Mesenchymal stem cell (in vitro differentiated cells and primary cell): ENCODE measurements at regions not wholly inside any gene's neighbourhood (a gene's known extent, or its start where the extent isn't known, plus 50 kb on each side); places are given as distances from the start of the nearest gene placed in this dataset.

Experiments used
- DNase-seq: peaks from one replicate; pipeline ENCODE4 v3.0.0-alpha.2; 2013
- H2AFZ ChIP-seq: one replicate; pipeline ENCODE4 v1.6.1; 2013; ENCODE audit warnings: low read depth, mild to moderate bottlenecking, control low read depth, inconsistent platforms, low read length, moderate library complexity
- H2AK5ac ChIP-seq: 2 replicates; pipeline ENCODE4 v1.6.1; 2013; ENCODE audit warnings: low read length, moderate library complexity, mild to moderate bottlenecking, inconsistent platforms; ENCODE audit not compliant: severe bottlenecking
- H2BK120ac ChIP-seq: one replicate; pipeline ENCODE4 v1.6.1; 2013; ENCODE audit warnings: low read depth, mild to moderate bottlenecking, inconsistent platforms, low read length, moderate library complexity
- H2BK12ac ChIP-seq, 2 experiments: one replicate each; pipeline ENCODE4 v1.6.1; 2013; ENCODE audit warnings: inconsistent platforms in 2 of 2, low read length in 2 of 2, mild to moderate bottlenecking in 2 of 2, moderate library complexity in 2 of 2, control low read depth in 1 of 2
- H2BK15ac ChIP-seq: one replicate; pipeline ENCODE4 v1.6.1; 2013; ENCODE audit warnings: mild to moderate bottlenecking, low read depth, inconsistent platforms; ENCODE audit not compliant: poor library complexity, severe bottlenecking
- H2BK5ac ChIP-seq: 2 replicates; pipeline ENCODE4 v1.6.1; 2013; ENCODE audit warnings: low read depth, mild to moderate bottlenecking, low read length, control low read depth, inconsistent platforms; ENCODE audit not compliant: poor library complexity, severe bottlenecking
- H3K14ac ChIP-seq, 2 experiments: one replicate each; pipeline ENCODE4 v1.6.1; 2013; ENCODE audit warnings: inconsistent platforms in 2 of 2, low read length in 2 of 2, control low read depth in 1 of 2, mild to moderate bottlenecking in 1 of 2, moderate library complexity in 1 of 2
- H3K18ac ChIP-seq, 2 experiments: one replicate each; pipeline ENCODE4 v1.6.1; 2013; ENCODE audit warnings: inconsistent platforms in 2 of 2, low read length in 2 of 2, control low read depth in 1 of 2, low read depth in 1 of 2, mild to moderate bottlenecking in 1 of 2
- H3K23ac ChIP-seq, 2 experiments: one replicate each; pipeline ENCODE4 v1.6.1; 2013; ENCODE audit warnings: inconsistent platforms in 2 of 2, low read length in 2 of 2, mild to moderate bottlenecking in 2 of 2, moderate library complexity in 2 of 2, control low read depth in 1 of 2
- H3K27ac ChIP-seq: 2 replicates; pipeline ENCODE4 v1.5.1; 2013; ENCODE audit warnings: mild to moderate bottlenecking, moderate library complexity, low read length, control low read depth, inconsistent platforms; ENCODE audit not compliant: poor library complexity, severe bottlenecking
- H3K27me3 ChIP-seq, 2 experiments: 2 replicates each; pipeline versions ENCODE4 v1.6.1 to v1.7.0; 2013; ENCODE audit warnings: low read length in 2 of 2, mild to moderate bottlenecking in 2 of 2, moderate library complexity in 2 of 2, control low read depth in 1 of 2, inconsistent platforms in 1 of 2; ENCODE audit not compliant: control insufficient read depth in 1 of 2, insufficient read depth in 1 of 2
- H3K36me3 ChIP-seq, 2 experiments: 2 replicates each; pipeline versions ENCODE4 v1.6.1 to v1.7.0; 2013; ENCODE audit warnings: low read length in 2 of 2, control low read depth in 1 of 2, inconsistent platforms in 1 of 2, low read depth in 1 of 2, mild to moderate bottlenecking in 1 of 2; ENCODE audit not compliant: insufficient read depth in 2 of 2, control insufficient read depth in 1 of 2
- H3K4ac ChIP-seq, 2 experiments: one replicate each; pipeline ENCODE4 v1.6.1; 2013; ENCODE audit warnings: inconsistent platforms in 2 of 2, low read length in 2 of 2, mild to moderate bottlenecking in 2 of 2, moderate library complexity in 2 of 2, control low read depth in 1 of 2, low read depth in 1 of 2
- H3K4me1 ChIP-seq: 2 replicates; pipeline ENCODE4 v1.6.1; 2013; ENCODE audit warnings: low read depth, low read length, control low read depth; ENCODE audit not compliant: control insufficient read depth, insufficient read depth
- H3K4me2 ChIP-seq: 2 replicates; pipeline ENCODE4 v1.6.1; 2013; ENCODE audit warnings: low read length, mild to moderate bottlenecking, inconsistent platforms; ENCODE audit not compliant: poor library complexity, severe bottlenecking
- H3K4me3 ChIP-seq, 2 experiments: 2 replicates each; pipeline versions ENCODE4 v1.5.1 to v1.7.0; 2013; ENCODE audit warnings: low read length in 2 of 2, mild to moderate bottlenecking in 2 of 2, control low read depth in 1 of 2, low read depth in 1 of 2; ENCODE audit not compliant: insufficient read depth in 1 of 2
- H3K79me1 ChIP-seq: replicated peaks from 2 replicates; pipeline ENCODE4 v1.6.1; 2013; ENCODE audit warnings: mild to moderate bottlenecking, control low read depth, low read length, inconsistent platforms; ENCODE audit not compliant: poor library complexity, severe bottlenecking
- H3K9ac ChIP-seq: 2 replicates; pipeline ENCODE4 v1.7.0; 2013; ENCODE audit warnings: mild to moderate bottlenecking, low read length, moderate library complexity
- H3K9me3 ChIP-seq: 2 replicates; pipeline ENCODE4 v1.7.0; 2013; ENCODE audit warnings: mild to moderate bottlenecking, low read length; ENCODE audit not compliant: control insufficient read depth
- H4K8ac ChIP-seq: one replicate; pipeline ENCODE4 v1.6.1; 2013; ENCODE audit warnings: inconsistent platforms, mild to moderate bottlenecking, low read length, moderate library complexity
- H4K91ac ChIP-seq: one replicate; pipeline ENCODE4 v1.6.1; 2013; ENCODE audit warnings: mild to moderate bottlenecking, low read length, inconsistent platforms
- WGBS: methylation state at CpG from one replicate; pipeline ENCODE4 v1.1.7; 2013; ENCODE audit warnings: mixed read lengths; 5-methylcytosine and 5-hydroxymethylcytosine counted together

- H2BK15ac ChIP-seq: no peak overlapping the region
- no peak overlapping the region for H3K9ac ChIP-seq
- H4K8ac ChIP-seq: no peak overlapping the region
- H3K18ac ChIP-seq: no peak overlapping the region
- H2AFZ ChIP-seq: no peak overlapping the region
- H2BK120ac ChIP-seq: no peak overlapping the region
- H3K27ac ChIP-seq: no peak overlapping the region
- no peak overlapping the region for H4K91ac ChIP-seq
- H3K4ac ChIP-seq: no peak overlapping the region
- H3K14ac ChIP-seq: no peak overlapping the region
- peaks cover 12% of the 10 kb centered on the region for H3K9me3 ChIP-seq
- H2BK12ac ChIP-seq: no peak overlapping the region
- H3K4me3 ChIP-seq: no peak overlapping the region
- H3K23ac ChIP-seq: no peak overlapping the region
- no peak overlapping the region for H3K4me2 ChIP-seq
- no peaks in the 10 kb centered on the region for H3K36me3 ChIP-seq
- no peaks in the 10 kb centered on the region for H3K4me1 ChIP-seq
- H3K27me3 ChIP-seq: peaks cover 0 to 8% of the 10 kb centered on the region in 2 experiments
- DNase-seq: no peak
- H2BK5ac ChIP-seq: no peak overlapping the region
- 76% methylated on average over 4 of the region's 4 CpGs for WGBS
- no peaks in the 10 kb centered on the region for H3K79me1 ChIP-seq
- no peak overlapping the region for H2AK5ac ChIP-seq
Observed at GRCh38 chrX:151860827-151861226, 51.9 kb upstream of the MAGEA4 start.
